HG02571 (cell line): ENCODE measurements at regions not wholly inside any gene's neighbourhood (a gene's known extent, or its start where the extent isn't known, plus 50 kb on each side); places are given as distances from the start of the nearest gene placed in this dataset.
"Not testable (repeated sequence)": the region's sequence is repeated elsewhere in the genome, so short reads cannot be mapped to it uniquely, and the experiment has no call there.

Experiments used
- ATAC-seq: cut with Tn5 transposase; IDR thresholded peaks from one replicate; pipeline ENCODE4 v1.9.1; 2021; ENCODE audit warnings: mild to moderate bottlenecking, moderate library complexity; ENCODE audit not compliant: unreplicated experiment

GRCh38 chr9:115524453-115525059 is 406.6 kb upstream of the TNC start:
- no peak for ATAC-seq

- no peak for ATAC-seq
Observed at GRCh38 chr9:115525111-115526058, 407.4 kb upstream of the TNC start.

DNA sequence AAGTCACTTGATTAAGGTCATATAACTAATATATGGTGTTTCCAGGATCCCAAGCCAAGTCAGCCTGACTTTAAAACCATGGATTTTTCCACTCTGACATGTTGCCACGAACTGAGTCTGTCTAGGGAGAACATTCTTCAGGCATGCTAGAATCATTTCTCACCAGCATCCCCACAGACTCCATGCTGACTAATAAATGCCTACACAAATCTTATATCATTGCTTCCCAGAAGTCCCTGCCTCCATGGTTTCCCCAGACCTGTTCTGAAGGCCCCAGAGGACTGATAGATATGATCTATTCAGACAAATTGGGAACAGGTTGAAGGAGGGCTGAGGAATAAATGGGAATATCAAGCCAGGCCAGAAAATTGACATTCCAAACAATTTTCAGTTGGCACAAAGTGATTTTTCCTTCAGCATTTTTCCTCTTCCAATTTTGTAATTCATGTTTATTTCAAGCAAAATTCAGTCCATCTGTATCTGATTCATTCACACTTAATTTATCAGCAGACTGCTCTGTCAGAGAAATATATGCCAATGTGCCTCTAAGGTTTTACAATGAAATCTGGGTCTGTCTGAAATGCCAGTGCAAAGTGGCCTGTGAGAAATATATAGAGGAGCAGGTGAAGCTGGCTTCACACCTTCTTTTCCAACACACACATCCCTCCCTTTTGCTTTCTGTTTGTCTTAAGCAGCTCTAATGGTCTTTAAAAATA is 413.6 kb upstream of the TNC start:
- no peak for ATAC-seq

- ATAC-seq: no peak
Observed at GRCh38 chr9:115533511-115533910, 415.6 kb upstream of the TNC start.

DNA sequence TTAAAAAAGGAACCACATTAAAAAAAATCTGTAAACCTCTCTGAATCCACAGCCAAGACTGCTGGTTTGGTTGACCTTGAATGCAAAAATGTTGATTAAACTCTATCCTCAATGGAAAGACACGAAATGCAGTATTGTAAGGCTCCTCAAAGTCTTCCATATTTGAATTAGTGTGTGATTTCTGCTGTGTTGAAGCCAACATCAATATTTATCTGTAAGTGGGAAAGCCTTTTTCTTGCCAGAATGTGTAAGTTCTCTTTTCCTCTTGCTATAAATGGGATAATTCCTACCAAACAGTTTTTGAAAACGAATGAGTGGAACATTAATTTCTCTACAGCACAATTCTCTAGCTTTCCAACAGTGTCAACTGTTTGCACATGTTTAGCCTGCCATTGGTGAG is 422.1 kb upstream of the TNC start:
- ATAC-seq: no peak

DNA sequence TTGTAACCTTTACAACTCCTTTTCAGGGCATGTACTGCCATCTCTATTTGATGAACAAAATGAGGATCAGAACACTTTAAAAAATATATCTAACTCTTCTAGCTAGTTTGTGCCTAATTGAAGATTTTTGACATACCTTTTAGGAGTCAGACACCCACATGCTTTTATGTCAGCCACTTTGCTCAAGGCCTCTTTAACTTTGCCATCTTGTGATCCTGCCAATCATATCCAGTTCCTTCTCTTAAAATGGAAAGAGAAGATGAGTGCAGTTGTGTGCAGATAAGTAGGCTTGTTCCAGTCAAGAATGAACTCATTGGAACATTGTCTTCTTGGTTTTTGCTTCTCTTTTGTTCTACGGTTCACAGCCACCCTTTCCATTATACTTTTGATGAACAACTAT is 425.6 kb upstream of the TNC start:
- no peak for ATAC-seq

- ATAC-seq: no peak
Observed at GRCh38 chr9:115548609-115549260, 430.8 kb upstream of the TNC start.

GRCh38 chr9:115551396-115551795 is 433.4 kb upstream of the TNC start:
- no peak for ATAC-seq

GRCh38 chr9:115553060-115553773 is 435.3 kb upstream of the TNC start:
- no peak for ATAC-seq

DNA sequence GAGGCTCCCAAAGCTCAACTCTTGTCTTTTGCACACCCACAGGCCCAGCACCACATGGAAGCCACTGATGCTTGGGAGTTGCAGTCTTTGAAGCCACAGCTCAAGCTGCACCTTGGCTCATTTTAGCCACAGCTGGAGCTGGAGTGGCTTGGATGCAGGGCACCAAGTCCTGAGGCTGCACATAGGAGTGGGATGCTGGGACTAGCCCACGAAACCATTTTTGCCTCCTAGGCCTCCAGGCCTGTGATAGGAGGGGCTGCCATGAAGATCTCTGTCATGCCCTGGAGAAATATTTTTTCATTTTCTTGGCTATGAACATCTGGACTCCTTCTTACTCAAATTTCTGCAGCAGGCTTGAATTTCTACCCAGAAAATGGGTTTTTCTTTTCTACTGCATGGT is 438.5 kb upstream of the TNC start:
- ATAC-seq: no peak

- ATAC-seq: no peak
Observed at GRCh38 chr9:115575147-115575546, 457.2 kb upstream of the TNC start.

- not testable (repeated sequence) for ATAC-seq
Observed at GRCh38 chr9:115585458-115585857, 467.5 kb upstream of the TNC start.

DNA sequence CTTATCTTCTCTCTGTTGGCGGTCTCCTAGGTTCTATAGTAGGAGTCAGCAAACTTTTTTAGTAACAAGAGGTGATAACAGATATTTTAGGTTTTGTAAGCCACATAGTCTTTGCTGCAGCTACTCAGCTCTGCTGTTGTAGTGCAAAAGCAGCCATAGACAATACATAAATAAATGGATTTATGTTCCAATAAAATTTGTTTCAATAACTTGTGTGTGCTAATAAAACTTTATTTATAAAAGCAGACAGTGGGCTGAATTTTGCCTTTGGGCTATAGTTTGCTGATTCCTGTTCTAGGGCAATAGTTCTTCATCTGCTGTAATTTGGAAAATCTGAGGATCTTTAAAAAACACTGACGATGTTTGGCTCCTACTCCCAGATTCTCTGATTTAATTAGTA is 469.4 kb upstream of the TNC start:
- ATAC-seq: no peak

GRCh38 chr9:115590011-115590410 is 472.1 kb upstream of the TNC start:
- ATAC-seq: no peak

DNA sequence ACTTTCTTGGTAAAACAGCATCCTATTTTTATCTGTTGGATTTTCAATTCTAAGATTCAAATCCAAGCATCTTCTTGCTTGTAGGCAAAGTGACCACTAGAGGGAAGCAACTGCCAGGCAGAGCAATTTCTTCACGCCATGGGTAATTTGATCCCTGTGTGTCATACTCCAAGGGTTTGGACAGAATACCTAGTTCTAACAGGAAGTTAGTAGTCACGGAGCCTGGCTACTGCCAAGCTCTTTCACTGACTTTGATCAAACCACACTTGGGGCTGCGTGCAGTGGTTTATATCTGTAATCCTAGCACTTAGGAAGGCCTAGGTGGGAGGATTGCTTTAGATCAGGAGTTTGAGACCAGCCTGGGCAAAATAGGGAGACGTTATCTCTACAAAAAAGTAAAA is 473.6 kb upstream of the TNC start:
- ATAC-seq: no peak

GRCh38 chr9:115593587-115594091 is 475.7 kb upstream of the TNC start:
- no peak for ATAC-seq

DNA sequence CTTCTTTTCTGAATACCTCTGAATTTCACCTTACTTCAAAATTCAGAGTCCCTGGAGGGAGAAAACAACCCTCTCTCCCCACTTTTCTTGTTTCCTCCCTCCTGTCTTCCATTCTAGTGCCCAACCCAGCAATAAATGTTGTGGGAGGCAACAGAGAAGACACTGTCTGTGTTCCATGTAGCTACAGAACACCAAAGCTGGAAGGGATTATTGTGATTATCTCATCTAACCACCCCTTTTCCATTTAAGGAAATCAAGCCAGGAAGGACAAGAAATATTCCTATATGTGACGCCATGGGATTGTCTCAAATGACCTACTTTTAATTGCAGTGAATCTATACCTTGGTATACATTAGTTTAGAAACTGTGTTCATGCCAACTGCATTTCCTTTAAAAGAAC is 476.6 kb upstream of the TNC start:
- ATAC-seq: no peak

DNA sequence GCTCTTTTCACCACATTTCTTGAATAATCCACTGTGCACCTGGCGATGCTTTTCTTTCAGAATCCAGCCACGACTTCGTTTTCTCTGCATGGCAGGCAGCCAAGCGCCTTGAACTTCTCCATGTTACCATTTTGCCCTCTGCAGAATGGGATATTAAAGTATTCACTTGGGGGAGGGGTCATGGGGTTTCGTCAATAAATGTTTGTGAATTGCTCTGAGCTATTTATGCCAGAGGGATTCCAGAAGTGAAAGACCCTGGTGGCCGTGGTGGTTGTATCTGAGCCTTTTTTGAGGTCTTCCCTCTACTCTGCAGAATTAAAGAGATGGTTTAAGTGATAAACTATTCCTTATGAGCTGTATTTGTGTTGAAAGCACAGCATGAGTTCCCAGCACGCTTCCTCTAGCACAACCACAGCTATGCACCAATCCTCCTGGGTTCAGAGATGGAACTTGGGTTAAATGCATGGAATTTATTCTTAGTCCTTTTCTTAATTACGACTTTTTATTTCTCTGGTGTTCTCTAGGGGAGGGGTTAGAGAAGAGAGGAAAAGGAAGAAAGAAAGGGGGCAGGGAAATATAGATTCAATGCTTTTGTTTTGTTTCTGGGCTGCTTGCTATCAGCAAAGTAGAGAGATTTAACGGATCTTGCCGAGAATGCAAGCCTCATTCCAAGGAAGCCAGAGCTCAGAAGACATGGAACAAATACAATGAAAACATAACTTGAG is 478.2 kb upstream of the TNC start:
- no peak for ATAC-seq

DNA sequence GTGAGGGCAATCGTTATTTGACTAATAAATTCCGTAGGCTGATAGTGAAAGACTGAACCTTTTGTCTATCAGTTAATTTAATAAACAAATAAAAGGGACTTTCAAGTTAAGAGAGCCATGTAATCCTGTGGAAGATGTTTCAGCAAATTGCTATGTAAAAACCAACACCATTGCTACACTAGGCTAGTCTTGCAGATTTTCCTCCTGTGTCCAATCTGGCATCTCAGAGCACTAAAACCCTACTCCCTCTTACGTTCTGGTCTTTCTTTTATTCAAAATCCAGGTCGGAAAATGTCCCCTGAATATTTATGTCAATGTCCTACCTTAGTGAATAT is 478.8 kb upstream of the TNC start:
- ATAC-seq: no peak

DNA sequence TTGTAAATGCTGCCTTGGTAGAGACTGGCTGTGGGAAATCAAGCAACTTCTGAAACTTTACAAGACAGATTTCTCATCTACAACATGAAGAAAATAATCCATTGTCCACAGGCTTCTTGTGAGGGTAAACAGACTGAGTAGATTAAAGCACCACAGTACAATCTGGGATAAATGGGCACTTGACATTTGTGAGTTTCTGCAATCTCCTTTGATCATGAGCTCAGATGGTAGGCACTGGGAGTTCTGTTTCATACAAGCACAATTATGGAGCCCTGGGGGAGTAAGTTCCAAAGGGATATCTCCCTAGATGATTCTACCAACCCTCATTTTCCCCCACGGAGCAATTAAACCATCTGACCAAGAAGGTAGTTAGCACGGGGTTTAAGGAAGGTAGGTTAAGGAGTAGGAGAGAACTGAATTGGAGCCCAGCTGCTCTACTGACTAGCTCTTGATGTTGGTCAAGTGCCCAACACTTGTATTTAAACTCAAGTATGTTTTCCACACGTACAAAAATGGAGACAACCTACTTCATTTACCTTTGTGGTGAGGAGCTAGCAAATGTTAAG is 479.5 kb upstream of the TNC start:
- no peak for ATAC-seq
